ENCODE measurements at regions not wholly inside any gene's neighbourhood (a gene's known extent, or its start where the extent isn't known, plus 50 kb on each side); places are given as distances from the start of the nearest gene placed in this dataset.

GRCh38 chr20:12276011-12276673 lies 358.4 kb downstream of the BTBD3 start:
- TF ChIP-seq, protein P1, sequence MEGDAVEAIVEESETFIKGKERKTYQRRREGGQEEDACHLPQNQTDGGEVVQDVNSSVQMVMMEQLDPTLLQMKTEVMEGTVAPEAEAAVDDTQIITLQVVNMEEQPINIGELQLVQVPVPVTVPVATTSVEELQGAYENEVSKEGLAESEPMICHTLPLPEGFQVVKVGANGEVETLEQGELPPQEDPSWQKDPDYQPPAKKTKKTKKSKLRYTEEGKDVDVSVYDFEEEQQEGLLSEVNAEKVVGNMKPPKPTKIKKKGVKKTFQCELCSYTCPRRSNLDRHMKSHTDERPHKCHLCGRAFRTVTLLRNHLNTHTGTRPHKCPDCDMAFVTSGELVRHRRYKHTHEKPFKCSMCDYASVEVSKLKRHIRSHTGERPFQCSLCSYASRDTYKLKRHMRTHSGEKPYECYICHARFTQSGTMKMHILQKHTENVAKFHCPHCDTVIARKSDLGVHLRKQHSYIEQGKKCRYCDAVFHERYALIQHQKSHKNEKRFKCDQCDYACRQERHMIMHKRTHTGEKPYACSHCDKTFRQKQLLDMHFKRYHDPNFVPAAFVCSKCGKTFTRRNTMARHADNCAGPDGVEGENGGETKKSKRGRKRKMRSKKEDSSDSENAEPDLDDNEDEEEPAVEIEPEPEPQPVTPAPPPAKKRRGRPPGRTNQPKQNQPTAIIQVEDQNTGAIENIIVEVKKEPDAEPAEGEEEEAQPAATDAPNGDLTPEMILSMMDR (IDR thresholded peaks at IDR 0.05) = no peak
- no peak for TF ChIP-seq POLR2A (IDR thresholded peaks at IDR 0.05)
